HG03378 (cell line): ENCODE measurements at regions not wholly inside any gene's neighbourhood (a gene's known extent, or its start where the extent isn't known, plus 50 kb on each side); places are given as distances from the start of the nearest gene placed in this dataset.
"Not testable (repeated sequence)": the region's sequence is repeated elsewhere in the genome, so short reads cannot be mapped to it uniquely, and the experiment has no call there.

Source experiments
- ATAC-seq: cut with Tn5 transposase; IDR thresholded peaks from one replicate; pipeline ENCODE4 v1.9.1; 2021; ENCODE audit warnings: mild to moderate bottlenecking, moderate library complexity; ENCODE audit not compliant: unreplicated experiment

DNA sequence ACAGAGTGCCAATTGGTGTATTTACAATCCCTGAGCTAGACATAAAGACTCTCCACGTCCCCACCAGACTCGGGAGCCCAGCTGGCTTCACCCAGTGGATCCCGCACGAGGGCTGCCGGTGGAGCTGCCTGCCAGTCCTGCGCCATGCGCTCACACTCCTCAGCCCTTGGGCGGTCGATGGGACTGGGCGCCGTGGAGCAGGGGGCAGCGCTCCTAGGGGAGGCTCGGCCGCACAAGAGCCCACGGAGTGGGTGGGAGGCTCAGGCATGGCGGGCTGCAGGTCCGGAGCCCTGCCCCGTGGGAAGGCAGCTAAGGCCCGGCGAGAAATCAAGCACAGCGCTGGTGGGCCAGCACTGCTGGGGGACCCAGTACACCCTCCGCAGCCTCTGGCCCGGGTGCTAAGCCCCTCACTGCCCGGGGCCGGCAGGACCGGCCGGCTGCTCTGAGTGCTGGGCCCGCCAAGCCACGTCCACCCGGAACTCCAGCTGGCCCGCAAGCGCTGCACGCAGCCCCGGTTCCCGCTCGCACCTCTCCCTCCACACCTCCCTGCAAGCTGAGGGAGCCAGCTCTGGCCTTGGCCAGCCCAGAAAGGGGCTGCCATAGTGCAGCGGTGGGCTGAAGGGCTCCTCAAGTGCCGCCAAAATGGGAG, 759.4 kb downstream of the BRINP3 start:
- not testable (repeated sequence) for ATAC-seq

DNA sequence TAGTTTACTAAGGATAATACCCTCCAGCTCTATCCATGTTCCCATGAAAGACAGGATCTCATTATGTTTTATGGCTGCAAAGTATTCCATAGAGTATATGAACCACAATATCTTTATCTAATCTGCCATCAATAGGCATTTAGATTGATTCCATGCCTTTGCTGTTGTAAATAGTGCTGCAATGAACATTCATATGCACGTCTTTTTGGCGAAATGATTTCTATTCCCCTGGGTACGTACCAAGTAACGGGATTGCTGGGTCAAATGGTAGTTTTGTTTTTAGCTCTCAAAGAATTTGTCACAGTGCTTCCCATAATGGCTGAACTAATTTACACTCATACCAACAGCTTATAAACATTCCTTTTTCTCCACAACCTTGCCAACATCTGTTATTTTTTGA, 750.9 kb downstream of the BRINP3 start:
- no peak for ATAC-seq

DNA sequence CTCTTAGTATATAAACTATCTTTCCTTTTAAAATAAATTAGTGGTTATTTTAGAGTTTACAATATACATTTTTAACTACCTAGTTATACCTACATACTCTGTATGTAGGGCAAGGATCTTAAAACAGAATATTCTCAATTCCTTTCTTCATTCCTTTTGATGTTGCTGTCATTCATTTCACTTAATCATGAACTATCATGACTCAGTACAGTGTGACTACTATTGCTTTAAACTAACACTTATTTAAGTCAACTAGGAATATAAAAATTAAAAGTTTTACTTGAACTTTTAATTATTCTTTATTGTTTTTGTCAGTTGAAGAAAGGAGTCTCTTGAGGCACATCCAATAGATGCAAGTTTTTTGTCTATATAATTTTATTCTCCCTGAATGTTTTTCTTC, 726.4 kb downstream of the BRINP3 start:
- ATAC-seq = no peak

DNA sequence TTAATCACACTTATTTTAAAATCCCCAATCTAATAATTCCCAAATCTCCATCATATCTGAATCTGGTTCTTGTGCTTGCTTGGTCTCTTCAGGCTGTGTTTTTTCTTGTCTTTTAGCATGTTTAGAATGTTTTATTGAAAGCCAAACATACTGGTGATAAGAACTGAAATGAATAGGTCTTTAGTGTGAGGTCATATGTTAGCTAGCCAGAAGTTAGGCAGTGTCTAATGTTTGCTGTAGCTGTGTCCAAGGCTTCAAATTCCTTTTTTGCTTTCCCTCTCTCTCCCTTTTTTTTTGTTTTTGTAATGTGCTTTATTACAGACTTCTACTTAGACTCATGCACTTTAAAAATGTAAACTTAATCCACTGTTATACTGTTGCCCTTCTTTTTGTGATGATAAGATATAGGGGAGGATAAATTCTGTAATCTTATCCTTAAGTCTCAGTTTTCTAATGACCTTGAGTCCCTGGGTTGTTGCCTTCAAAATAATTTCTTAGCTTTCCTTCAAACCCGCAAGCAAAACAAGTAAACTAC, 725.1 kb downstream of the BRINP3 start:
- ATAC-seq = no peak

DNA sequence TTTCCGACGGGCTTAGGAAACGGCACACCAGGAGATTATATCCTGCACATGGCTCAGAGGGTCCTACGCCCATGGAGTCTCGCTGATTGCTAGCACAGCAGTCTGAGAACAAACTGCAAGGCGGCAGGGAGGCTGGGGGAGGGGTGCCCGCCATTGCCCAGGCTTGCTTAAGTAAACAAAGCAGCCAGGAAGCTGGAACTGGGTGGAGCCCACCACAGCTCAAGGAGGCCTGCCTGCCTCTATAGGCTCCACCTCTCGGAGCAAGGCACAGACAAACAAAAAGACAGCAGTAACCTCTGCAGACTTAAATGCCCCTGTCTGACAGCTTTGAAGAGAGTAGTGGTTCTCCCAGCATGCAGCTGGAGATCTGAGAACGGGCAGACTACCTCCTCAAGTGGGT, 722.6 kb downstream of the BRINP3 start:
- not testable (repeated sequence) for ATAC-seq

DNA sequence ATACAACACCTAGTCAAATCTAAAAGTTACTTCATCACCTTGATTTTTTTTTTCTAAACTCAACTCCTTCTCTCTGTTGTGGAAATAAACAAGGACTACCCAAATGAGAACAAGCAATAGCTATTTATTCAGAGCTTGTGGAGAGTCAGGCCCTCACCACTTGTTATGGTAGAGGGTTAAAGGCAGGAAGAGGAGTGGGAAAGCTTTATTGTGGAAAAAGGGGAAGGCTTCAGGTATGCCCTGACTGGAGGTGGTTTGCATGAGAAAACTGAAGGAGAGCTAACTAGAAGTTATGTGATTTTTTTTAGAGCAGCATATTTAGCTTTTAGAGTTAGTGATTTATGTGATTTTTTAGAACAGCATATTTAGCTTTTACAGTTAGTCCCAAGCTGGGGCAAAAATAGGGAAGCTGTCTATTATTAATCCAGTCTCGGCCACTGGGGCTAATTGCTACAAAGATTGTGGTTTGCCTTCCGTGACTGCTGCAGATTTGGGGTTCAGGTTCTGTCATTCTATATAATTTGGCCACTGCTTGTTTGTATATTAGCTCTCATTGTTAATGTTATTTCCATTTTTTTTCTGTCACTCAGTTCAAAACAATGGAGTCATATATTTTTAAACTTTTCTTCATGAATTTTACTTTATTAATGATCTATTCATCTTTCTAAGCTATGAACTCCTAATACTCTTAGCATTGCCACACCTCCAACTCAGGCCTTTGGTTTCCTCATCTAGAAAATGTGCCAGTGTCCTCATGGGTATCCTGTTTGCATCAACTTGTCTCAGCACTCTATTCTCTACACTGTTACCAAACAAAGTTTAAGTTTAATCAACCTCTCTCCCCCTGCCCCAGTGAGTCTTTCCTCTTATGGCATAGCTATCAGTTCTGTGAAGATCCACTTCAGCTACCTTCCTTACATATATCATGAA, 713.0 kb downstream of the BRINP3 start:
- ATAC-seq = no peak

DNA sequence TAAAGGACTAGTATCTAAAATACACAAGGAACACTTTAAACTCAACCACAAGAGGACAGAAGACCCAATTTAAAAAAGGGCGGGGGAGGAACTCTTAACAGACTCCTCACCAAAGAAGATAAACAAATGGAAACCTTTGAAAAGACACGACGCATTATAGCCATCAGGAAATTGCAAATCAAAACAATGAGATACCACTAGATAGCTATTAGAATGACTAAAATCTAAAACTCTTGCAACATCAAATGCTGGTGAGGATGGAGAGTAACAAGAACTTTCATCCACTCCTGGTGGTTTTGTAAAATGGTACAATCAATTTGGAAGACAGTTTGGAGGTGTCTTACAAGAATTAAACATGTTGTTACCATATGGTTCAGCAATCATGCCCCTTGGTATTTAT, 708.2 kb downstream of the BRINP3 start:
- no peak for ATAC-seq

DNA sequence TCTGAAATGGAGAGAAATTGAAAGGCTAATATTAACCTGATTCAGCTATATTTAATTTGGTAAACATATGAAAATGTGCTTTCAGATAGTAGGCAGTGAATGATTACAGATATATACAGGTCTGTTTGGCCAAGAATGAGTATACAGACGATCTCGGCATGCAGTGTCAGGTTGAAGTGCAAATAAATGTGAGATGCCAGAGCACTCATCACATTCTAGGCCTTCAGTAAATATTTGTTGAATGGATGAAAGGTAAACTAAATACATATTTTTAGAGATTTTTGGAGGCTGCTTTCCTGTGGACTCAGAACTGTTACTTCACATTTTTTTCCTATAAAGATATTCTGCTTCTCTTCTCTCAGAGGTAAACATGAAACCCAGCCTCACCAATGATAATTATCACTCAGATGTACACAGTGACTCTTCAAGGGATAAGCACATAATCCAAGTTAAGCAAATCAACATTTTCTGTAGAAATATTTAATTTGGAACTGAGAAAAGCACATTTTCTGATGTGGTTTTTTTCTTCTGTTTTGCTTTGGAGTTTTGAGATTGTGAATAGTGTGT, 702.9 kb downstream of the BRINP3 start:
- ATAC-seq = no peak

DNA sequence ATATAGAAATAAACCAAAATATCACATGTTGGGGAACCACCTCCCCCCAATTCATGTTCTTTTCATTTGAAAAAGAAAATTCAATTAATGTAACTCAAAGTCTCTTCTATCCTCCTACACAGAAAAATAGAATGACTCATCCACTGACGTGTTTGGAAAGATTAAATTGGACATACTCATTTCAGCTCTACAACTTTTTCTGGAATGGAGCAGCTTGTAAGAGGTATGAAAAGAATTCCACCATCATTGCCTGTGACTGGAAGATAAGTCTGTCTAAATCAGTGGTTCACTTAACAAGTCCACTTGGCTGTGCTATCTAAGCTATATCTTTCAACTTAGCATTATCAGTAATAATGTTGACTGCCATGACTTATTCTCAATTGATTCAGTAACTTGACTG, 702.3 kb downstream of the BRINP3 start:
- ATAC-seq = no peak

DNA sequence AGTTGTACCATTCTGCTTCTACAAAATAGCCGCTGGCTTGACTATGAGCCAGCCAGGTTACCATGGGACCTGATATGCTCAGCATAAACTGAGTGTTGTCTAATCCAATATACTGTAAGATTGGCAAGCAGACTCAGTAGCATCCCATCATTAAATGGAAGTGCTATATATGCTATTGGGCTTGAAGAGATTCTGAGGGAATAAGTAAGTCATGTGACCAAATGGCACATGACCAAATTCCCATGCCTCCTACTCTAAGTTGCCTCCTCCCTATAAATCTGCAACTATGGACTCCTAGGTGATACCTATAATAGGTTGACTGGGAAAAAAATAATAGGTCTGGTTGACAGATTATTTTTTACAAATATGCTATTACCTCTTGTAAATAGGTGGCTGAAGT, 698.6 kb downstream of the BRINP3 start:
- no peak for ATAC-seq

DNA sequence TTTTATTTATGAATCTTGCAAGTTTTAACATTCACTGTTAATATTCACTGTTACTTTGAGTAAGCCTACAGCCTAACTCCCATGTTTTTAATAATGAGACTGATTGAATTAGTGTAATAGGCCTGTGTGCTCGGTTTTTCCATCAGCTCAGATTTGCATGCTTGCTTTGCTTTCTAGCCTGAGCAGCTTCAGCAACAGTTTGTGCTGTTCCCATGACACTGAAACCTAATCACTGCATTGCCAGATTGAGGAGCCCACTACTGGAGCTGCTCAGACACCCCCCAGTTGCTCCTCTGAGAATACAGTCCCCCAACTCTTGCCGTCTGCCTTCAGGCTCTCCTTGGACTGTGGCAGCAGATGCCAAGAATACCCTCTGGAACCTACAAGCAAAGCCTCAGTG, 695.4 kb downstream of the BRINP3 start:
- no peak for ATAC-seq

DNA sequence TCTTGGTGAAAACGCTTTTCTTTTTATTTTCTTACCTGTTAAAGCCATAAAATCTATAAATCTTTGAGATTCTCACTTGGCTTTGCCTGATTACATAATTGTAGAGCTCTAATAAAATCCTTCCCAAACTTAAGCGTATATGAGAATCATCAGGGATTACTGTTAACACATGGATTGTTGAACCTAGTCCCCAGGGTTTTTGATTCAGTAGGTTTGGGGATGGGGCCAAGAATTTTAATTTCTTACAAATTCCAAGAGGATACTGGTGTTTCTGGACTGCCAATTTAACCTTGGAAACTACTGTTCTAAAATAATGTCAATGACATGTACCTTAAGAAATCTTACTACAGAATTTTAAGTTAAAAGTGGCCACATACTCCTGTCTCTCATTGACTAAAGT, 694.2 kb downstream of the BRINP3 start:
- no peak for ATAC-seq

DNA sequence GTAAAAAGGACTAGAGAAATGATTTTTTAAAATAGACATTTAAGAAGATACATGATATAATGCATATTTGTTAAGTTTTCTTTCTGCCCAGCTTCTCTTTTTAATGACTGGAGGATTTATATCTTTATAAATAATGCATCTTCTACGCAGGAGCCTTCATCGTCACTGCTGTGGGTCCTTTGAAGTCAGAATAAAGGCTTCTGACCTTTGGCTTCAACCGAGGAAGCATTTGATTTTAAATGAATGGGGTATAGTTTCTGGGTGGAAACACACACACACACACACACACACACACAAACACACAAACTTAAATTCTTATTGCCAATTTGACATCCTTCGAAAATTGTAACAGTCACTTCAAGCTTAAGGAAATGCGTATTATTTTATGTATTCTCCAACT, 690.9 kb downstream of the BRINP3 start:
- no peak for ATAC-seq

DNA sequence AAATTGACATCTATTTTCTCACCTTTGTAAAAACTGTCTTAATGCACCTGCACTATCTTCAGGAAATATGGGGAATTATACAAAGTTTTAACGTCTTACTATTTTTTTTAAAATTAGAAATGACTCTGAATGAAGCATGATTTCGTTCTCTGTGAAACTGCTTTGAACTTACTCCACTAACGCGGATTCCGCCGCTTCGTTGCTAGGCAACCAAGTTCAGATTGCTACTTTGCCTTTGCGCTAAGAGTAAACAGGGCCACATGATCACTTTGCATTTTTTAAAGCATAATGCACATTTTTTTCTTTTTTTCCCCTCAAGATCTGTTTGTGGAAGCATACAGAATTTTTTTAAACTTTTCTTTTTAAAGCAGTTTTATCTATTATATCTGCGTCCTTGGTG, 690.5 kb downstream of the BRINP3 start:
- no peak for ATAC-seq

DNA sequence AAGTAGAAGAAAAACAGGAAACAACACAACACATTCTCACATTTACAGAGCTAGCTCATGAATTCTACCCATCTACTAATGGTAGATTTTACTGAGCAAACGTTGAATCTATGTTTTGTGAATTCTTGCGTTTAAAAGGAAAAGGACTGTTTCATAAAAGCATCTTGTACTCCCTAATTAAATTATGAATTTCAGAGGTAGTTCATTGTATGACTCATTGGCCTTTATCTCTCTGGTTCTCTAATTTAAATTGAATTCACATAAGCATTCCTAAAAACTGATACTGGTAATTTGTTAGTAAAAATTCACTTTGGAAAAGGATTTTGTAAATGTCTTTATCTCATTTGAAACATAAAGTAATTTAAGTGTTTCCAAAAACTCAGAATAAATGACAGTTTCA, 687.3 kb downstream of the BRINP3 start:
- ATAC-seq = no peak

DNA sequence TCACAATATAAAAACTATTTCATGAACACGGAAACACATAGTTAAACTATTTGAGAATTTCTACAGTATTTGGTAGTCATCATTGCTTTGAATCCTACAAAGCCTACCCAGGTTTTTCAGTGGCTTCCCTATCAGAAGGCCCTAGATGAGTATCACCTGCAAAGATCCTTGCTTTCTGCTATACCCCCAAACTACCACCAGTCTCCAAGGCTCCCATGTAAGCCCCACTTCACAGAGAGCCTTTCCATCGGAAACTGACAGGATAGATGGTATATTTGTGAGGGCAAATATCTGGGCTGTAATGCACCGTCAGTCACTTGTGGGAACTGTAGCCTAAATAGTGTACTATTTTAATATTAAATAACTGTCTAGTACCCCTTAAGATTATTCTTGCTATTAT, 674.3 kb downstream of the BRINP3 start:
- ATAC-seq = no peak

DNA sequence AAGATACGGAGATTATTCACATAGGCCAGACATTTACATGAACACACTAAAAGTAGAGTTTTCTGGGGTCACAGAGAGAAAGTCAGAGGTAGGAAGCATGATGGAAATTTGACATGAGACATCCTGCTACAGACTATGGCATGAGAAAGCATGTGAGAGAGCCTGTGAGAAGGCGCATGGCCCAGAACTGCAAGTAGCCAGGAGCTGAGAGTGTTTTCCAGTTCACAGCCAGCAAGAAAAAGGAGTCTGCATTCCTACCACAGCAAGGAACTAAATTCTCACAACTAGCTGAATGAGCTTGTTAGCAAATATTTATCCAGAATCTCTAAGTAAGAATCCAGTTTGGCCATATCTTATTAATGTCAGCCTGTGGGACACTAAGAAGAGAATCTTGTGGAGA, 673.3 kb downstream of the BRINP3 start:
- no peak for ATAC-seq

DNA sequence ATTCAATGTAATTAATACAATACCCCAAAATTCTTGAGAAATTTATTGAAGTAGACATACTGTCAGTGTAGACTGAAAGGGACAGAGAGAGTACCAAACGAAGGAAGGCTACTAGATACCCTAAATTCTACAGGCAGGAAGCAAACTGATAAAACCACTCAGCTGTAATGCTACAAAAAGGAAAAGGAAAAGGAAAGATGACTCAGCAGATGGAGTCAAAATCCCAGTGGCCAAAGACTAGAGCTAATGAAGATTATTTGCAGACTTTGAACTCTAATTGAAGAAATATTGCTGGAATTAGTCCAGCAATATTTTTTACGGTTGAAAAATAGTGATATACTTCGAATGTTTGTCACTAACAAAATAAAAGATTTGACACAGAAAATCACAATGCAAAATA, 671.9 kb downstream of the BRINP3 start:
- ATAC-seq = no peak

DNA sequence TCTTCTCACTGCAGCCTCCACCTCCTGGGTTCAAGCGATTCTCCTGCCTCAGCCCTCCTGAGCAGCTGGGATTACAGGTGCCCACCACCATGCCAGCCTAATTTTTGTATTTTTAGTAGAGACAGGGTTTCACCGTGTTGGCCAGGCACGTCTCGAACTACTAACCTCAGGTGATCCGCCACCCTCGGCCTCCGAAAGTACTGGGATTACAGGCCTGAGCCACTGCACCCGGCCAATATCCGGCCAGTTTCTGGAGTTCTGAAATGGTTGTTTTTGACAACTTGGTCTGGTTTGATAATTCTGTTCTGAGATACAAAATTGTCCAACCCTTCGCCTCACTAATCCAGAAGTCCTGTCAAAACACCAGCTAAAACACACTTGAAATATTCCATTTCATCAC, 667.0 kb downstream of the BRINP3 start:
- not testable (repeated sequence) for ATAC-seq

DNA sequence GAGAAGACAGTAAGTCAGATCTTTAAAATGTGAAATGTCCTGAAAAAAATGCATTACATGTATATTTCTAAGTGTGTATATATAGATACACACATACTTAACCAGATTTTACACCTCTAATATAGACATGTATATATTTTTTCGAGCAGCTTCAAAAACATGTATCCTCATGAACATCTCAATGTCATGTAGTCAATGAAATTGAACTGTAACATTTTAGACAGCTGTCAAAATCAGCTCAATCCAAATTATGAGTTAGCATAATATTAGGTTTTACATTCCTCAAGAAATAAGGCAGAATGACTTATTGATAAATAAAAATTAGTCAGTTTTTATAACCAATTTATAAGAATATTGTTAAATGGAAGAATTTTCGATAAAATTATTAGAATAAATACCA, 665.7 kb downstream of the BRINP3 start:
- no peak for ATAC-seq

DNA sequence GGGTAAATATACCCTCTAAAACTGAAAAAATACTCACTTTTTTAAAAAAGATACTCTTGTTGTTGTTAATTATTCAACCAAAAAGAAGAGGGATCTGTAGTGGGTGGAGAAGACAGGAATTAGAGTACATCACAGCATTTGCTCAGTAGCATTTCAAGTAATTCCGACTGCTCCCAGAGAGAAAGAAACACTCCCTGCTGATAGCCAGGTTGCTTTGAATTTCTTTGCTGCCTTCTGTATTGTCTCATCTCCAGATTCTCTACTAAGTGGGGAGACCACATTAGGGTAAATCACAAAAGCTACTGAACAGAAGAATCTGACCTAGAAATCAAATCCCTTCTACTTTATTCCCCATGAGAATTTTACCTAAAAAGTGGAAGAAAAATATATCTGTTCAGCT, 661.1 kb downstream of the BRINP3 start:
- ATAC-seq = no peak

DNA sequence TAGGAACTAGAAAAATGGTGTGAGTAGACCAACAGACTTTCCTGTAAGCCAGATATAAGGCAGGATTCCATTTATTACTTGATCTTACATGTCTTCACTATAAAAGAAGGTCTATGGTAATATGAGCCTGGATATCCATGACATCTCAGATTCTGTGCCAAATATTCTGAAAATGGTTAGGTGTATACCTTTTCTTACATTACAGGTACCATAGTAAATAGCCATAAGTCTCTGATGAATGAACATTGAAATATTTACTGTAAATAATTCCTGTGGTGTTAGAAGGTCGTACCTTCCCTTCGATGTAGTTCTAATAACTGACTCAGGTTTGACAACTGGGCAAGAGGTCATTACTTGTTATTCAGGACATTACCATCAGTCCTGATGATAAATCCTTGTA, 657.9 kb downstream of the BRINP3 start:
- ATAC-seq = no peak
